GM18858 (cell line): ENCODE measurements at regions not wholly inside any gene's neighbourhood (a gene's known extent, or its start where the extent isn't known, plus 50 kb on each side); places are given as distances from the start of the nearest gene placed in this dataset.
"Not testable (repeated sequence)": the region's sequence is repeated elsewhere in the genome, so short reads cannot be mapped to it uniquely, and the experiment has no call there.

Experiments
- ATAC-seq: cut with Tn5 transposase; IDR thresholded peaks from one replicate; pipeline ENCODE4 v1.9.1; 2021; ENCODE audit not compliant: unreplicated experiment

DNA sequence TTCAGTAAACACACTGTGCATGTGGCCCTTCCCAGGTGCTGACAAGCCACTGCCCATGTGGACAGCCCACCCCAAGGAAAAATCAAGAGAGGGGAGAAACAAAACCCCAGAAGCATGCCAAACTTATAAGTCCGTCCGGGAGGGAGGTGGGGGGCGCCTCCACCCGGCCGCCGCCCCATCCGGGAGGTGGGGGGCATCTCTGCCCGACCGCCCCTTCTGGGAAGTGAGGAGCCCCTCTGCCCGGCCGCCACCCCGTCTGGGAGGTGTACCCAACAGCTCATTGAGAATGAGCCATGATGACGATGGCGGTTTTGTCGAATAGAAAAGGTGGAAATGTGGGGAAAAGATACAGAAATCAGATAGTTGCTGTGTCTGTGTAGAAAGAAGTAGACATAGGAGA, 53.8 kb upstream of the C2CD4B start:
- no peak for ATAC-seq

DNA sequence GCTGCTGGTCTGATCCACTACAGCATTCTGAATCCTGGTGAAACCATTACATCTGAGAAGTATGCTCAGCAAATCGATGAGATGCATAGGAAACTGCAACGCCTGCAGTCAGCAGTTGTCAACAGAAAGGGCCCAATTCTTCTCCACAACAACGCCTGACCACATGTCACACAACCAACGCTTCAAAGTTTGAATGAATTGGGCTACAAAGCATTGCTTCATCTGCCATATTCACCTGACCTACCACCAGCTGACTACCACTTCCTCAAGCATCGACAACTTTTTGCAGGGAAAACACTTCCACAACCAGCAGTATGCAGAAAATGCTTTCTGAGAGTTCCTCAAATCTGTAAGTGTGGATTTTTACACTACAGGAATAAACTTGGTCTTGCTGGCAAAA, 54.7 kb upstream of the C2CD4B start:
- ATAC-seq: no peak

- ATAC-seq: no peak
These were observed 57.9 kb upstream of the C2CD4B start for GRCh38 chr15:62223020-62223419.

DNA sequence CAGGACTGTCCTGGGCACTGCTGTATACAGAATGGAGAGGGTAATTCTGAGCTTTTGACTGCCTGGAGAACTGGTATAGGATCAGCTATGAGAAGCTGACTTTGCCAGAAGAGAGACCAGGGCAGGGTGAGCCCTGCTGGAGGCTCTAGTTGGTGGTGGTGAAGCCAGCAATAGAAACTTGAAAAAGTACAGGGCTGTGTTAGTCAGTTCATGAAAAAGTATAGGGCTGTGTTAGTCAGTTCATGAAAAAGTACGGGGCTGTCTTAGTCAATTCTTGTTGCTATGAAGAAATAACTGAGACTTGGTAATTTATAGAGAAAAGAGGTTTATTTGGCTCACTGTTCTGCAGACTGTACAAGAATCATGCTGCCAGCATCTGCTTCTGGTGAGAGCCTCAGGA, 63.5 kb upstream of the C2CD4B start:
- ATAC-seq: no peak

DNA sequence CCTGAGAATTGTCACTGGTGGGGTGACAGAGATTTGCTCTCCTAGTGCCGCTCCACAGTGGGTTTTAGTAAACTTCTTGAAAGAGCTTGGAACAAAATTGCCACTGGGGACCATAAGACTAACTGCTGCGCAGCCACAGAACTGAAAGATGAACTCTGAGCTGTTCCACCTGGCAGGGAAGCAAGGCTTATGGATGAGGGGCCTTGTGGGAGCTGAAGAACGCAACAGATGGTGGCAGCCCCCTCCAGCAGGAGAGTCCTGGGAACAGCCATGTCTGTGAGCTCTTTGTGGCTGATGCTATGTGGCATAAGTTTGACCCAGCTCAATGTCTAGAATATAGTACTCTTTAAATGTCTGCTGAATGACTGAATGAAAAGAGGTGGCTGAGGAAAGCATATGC, 66.8 kb upstream of the C2CD4B start:
- no peak for ATAC-seq

DNA sequence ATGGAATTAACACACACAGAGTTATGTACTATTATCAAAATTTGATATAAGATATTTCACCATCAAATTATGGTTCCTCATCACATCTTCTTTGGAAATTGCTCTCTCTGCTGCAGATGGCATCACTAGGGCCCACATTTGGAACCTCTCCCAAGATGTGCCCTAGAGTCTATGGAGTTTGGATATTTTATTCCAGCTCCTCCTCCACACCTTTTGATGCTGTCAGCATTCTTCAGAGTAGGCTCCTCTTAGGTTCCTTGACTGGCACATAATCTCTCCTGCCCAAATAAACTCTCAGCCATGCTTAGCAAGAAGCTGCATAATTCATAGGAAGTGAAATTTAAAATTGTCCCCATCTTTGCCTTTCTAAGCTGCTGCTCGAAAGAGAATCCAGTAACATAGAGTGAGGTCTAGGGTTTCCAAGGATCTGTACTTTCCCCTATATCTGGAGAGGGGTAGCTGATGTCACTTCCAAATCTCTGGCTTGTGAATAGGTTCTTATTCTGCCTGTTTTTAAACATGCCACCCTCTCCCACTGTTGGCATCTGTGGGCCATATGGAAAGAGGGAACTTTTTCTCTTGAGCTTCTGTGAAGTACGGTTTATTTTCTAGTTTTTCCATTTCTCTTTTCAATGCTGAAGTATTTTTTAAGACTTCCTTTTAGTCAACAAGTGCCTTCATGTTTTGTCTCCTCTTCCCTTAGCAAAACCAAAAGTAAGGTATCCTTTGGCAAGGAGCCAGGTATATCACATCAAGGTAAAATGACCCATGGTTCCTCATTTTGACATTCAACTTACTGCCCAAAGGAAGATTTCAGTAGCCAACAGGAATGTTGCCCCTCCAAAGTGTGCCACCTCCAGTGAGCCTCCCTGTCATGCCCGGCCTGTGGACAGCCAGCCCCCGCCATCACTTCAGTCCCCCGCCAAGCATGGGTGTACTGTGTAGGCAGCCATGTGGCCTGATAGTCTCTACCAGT, 75.3 kb upstream of the C2CD4B start:
- ATAC-seq: no peak

DNA sequence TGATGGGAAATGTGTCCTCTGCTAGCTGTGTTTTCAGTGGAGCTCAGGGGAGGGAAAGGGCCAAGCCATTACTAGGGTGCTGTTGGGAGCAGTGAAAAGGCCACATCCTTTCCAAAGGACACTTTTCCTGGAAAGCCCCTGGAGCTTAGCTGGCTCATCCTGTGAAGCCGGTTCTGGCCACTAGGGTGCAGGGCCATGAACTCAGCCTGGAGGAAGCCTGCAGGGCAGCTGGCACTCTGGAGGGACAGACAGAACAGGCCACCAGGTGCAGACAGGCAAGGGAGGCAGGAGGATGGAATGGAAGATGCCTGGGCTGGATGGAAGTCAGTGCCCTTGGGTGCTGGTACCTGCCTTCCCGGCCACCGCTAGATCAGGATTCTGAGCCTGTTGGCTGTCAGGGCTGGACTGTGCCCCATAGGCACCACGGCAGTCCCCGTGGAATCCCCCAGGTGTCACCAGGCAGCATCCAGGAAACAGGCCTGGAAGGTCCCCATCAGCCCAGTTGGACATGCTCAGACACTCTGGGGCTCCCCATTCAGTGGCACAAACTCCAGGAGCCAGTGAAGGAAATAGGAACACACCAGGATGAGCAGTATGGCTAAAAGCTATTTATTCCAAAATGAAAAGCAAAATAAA, 76.2 kb upstream of the C2CD4B start:
- ATAC-seq: no peak

- ATAC-seq: no peak
These were observed 77.9 kb upstream of the C2CD4B start for GRCh38 chr15:62242999-62243398.

DNA sequence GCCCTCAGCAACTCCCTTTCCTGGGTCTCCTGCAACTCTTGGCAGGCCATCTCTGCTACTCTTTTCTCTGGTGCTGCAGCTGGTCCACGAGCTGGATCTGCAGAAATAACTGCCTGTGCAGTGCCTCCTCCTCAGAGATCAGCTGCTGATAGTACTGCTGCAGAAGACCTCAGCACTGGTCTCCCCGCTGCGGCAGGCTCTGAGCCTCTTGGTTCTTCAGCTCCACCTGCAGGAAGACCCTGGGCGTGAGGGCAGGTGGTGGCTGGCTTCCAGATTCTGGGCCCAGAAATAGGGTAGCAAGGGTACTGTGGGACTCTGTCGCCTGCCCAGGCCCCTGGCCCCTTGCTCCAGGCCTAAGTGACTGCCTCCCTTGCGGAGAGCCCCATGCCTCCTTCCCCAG, 79.7 kb upstream of the C2CD4B start:
- no peak for ATAC-seq

- ATAC-seq: no peak
These were observed 83.3 kb upstream of the C2CD4B start for GRCh38 chr15:62248277-62248984.

- no peak for ATAC-seq
These were observed 84.4 kb upstream of the C2CD4B start for GRCh38 chr15:62249501-62249900.

- ATAC-seq: no peak
These were observed 85.1 kb upstream of the C2CD4B start for GRCh38 chr15:62250186-62250585.

DNA sequence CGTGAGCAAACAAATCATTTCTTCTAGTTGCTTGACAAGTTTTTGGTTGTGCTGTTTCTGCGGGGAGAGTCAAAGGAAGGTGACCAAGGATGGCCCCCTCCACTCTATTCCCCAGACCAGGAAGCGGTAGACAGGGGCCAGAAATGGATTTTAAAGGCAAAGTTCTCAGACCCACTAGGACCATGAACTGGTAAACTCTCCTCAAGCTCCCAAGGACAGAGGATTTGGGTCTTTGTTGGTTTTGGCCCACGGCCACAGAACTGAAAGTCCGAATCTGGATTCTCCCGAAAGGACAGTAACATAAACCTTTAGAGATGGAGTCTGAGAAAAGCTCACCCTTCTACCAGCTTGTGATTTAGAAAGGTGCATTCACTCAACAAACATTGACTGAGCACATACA, 85.9 kb upstream of the C2CD4B start:
- no peak for ATAC-seq

- no peak for ATAC-seq
These were observed 88.2 kb upstream of the C2CD4B start for GRCh38 chr15:62253294-62253693.

DNA sequence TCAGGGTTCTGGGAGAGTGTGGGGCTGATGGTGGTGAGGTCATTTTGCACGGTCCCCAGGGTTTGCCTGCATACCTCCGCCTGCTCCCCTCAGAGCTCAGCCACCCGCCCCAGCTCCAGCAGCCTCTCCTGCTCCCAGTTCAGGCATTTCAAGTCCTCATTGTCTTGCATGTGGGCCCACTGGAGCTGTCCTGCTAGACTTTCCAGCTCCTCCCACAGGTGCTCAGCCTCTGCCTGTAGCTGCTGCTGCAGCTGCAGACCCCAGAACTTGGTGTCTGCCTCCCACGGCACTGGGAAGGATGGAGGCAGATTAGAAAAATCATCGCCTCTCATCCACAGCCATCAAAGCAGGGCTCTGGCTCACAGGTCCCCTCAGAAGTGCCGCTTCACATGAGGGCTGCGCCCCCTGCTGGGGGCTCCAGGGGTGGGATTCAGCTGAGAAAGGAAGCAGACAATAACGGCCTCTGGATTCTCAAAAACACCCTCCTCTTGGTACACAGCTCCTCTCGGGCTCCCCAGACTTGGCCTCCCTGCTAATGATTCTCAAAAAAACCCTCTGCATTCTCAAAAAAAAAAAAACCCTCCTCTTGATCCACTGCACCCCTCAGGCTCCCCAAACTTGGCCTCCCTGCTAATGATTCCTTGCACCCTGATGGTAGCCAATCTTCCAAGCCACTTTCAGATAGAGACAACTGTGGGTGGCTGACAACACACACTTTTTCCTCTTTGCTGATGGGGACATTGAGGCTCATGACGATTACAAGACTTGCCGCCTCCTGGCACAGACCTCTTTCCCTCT, 89.3 kb upstream of the C2CD4B start:
- no peak for ATAC-seq

GRCh38 chr15:62256430-62256829, 91.3 kb upstream of the C2CD4B start:
- not testable (repeated sequence) for ATAC-seq

- ATAC-seq: no peak
These were observed 93.0 kb upstream of the C2CD4B start for GRCh38 chr15:62257996-62258521.

DNA sequence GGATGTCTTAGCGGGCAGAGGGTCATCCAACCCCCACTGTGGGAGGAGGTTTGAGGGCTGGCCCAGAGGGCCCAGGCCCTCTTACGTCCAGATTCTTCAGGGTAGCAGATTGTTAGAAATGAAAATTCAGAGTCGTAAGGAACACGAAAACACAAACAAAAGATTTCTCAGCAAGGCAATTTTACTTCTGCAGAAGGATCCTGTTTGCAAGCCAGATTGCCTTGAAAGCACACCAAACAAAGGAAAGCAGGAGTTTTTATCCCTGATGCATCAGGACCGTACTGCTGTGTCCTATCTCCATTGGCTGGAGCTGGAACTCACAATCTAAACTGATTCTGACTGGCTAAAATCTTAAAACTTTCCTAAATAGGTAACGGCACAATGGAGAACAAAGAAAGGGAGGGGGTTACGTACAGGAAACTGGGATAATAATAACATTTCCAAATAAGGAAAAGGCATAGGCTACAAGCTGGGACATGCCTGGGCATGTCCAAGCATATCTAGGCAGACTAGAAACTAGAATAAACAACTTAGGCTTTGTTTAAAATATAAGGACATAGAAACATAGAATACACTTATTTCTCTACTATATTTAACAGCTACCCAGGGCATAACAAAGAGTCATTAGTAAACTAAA, 97.3 kb upstream of the C2CD4B start:
- ATAC-seq: no peak

DNA sequence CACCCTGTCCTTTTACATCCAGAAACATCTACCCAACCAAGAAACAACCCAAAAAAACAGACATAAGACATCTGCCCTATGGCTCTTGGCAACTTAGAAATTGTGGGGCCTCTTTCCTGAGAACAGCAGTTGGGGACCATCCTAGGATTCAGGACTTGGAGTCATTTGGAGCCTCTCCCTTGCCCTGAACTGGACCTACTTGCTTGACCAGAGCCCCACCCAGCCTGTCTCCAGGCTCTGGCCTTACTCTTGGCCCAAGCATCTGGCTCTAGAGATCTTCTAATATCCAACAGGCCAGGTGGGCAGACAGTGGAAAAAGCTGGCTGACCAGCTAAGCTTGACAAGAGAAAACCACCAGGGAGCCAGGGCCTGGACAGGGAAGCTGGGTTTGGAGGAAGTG, 99.1 kb upstream of the C2CD4B start:
- no peak for ATAC-seq

DNA sequence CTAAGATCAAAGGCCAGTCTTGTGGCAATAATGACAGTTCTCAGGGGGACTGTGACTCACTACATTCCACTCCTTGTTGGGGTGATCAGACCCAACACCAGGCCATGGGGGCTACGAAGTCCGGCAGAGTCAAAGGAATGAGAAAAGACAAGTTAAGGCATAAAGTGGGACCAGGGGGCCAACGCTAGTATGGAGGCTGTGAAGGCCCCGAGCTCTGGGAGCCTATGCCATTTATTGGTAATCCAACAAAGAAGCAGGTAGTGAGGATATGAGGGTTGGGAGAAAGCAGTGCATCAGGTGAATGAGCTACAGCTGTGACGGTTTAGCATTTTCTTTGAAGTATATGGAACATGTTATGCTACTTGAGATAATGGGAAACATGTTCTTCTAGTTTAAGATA, 104.4 kb upstream of the C2CD4B start:
- ATAC-seq: no peak
